ENCODE measurements at regions not wholly inside any gene's neighbourhood (a gene's known extent, or its start where the extent isn't known, plus 50 kb on each side); places are given as distances from the start of the nearest gene placed in this dataset.

GRCh38 chr11:42482822-42483221 is 829.0 kb upstream of the API5 start:
- TF ChIP-seq EZH2 (optimal IDR thresholded peaks at IDR 0.05; ENCODE audit: low read depth, low read length) (no peak), EZH2phosphoT487 (IDR thresholded peaks at IDR 0.05; ENCODE audit: low read length) (no peak), CTCF (IDR thresholded peaks at IDR 0.05; ENCODE audit: low read length) (no peak)

Data from MM.1S (cell line).